Heart left ventricle (tissue), 13 donors: ENCODE measurements at regions not wholly inside any gene's neighbourhood (a gene's known extent, or its start where the extent isn't known, plus 50 kb on each side); places are given as distances from the start of the nearest gene placed in this dataset.

Experiments used
- CTCF ChIP-seq, 12 donors: fragments of 200-600 bp; sonication (generic) in 4 of 12; IDR thresholded peaks; one replicate each; pipeline versions ENCODE4 v1.5.0 to v1.8.0; 2018 to 2022; ENCODE audit warnings: antibody characterized with exemption in 12 of 12, mild to moderate bottlenecking in 5 of 12
- POLR2A ChIP-seq, 2 donors: fragments of 450-650 bp; IDR thresholded peaks; one replicate each; pipeline ENCODE4 v1.6.1; 2017; ENCODE audit warnings: antibody characterized with exemption in 2 of 2, mild to moderate bottlenecking in 2 of 2, moderate library complexity in 2 of 2
- donor health status: ischemic (EF 13 %, LVEDD 7.1; RV severe dilation, severe dysfunction).
- donor health status: DM: no; HTN: yes; CAD: no.
- donor health status: DM: no; HTN: no; CAD: no.
- donor health status: ischemic (EF 25% LVEDD 6.9; RV normal size, moderate dysfunction).
- donor health status: ischemic (EF 25% LVEDD 5.7; RV mildly dilated, moderate dysfunction).
- donor health status: ischemic (EF 35%, LVEDD 5.7; RV mildly dilated, moderate dysfunction).
- donor health status: nonischemic (EF 11% LVEDD 7.7; RV severe dilation, severe dysfunction).
- donor health status: DM: yes; HTN: yes; CAD: no.
- donor health status: PGD.
- donor health status: ischemic (EF 29% LVEDD 5.4; RV normal size, mild dysfunction).
- donor health status: nonischemic (EF 23%, LVEDD 6.1; RV moderate dilation, normal function).

GRCh38 chr5:158177146-158177545 is 318.2 kb upstream of the CLINT1 start:
- TF ChIP-seq CTCF (IDR thresholded peaks at IDR 0.05) (peak in 1 of 12 donors; percentile 7), POLR2A (IDR thresholded peaks at IDR 0.05) (no peak)
